ENCODE measurements at regions not wholly inside any gene's neighbourhood (a gene's known extent, or its start where the extent isn't known, plus 50 kb on each side); places are given as distances from the start of the nearest gene placed in this dataset.
"Not testable (repeated sequence)": the region's sequence is repeated elsewhere in the genome, so short reads cannot be mapped to it uniquely, and the experiment has no call there.

- DNase-seq (ENCODE audit: low read depth): not testable (repeated sequence)
These were observed 176.8 kb upstream of the PLGLB1 start for GRCh38 chr2:87198422-87198821.

GRCh38 chr2:87199228-87199627, 177.6 kb upstream of the PLGLB1 start:
- DNase-seq (ENCODE audit: low read depth): not testable (repeated sequence)

GRCh38 chr2:87204569-87205147, 183.0 kb upstream of the PLGLB1 start:
- not testable (repeated sequence) for DNase-seq (ENCODE audit: low read depth)

- DNase-seq (ENCODE audit: low read depth): not testable (repeated sequence)
These were observed 191.3 kb upstream of the PLGLB1 start for GRCh38 chr2:87212938-87213337.

GRCh38 chr2:87217005-87217404, 195.4 kb upstream of the PLGLB1 start:
- not testable (repeated sequence) for DNase-seq (ENCODE audit: low read depth)

DNA sequence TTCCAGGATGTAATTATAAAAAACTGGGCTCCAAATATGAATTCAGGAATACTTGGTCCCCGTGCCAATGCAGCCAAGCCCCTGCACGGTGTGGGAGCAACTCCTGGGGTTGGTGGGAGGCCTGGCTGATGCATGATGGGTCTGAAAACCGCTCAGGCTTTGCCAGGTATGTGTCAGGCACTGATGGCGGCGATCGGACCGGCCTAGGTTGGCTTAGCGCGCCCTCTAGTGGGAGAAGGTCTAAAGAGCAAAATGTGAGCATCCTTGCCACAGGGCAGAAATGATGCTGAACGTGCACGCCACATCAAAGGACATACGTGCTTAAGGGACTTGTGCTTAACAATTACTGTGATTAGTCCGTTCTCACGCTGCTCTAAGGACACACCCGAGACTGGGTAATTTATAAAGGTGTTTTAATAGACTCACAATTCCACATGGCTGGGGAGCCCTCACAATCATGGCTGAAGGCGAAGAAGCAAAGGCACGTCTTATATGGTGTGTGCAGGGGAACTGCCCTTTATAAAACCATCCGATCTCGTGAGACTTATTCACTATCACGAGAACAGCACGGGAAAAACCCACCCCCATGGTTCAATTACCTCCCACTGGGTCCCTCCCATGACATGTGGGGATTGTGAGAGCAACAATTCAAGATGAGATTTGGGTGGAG, 196.2 kb upstream of the PLGLB1 start:
- not testable (repeated sequence) for DNase-seq (ENCODE audit: low read depth)

GRCh38 chr2:87220651-87221050, 199.0 kb upstream of the PLGLB1 start:
- not testable (repeated sequence) for DNase-seq (ENCODE audit: low read depth)

GRCh38 chr2:87222131-87222530, 200.5 kb upstream of the PLGLB1 start:
- not testable (repeated sequence) for DNase-seq (ENCODE audit: low read depth)

DNA sequence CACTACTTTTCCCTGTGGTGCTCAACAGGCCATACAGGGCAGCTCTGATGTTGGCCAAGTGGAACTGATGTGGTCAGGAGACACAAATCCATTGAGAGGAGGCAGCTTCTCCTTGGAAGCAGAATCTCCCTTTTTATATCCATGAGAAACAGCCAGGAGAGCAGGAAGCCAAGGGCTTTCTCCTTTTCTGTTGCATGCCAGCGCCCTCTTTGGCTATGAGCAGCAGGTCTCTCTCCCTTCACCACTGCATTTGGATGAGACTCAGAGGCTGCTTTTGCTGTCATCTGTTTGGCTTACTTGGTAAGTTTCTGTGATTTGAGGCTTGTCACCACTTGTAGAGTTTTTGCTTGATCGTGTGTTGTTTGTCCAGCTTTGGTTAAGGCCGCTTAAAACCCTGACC, 202.2 kb upstream of the PLGLB1 start:
- not testable (repeated sequence) for DNase-seq (ENCODE audit: low read depth)

GRCh38 chr2:87229091-87229689, 207.5 kb upstream of the PLGLB1 start:
- not testable (repeated sequence) for DNase-seq (ENCODE audit: low read depth)

DNA sequence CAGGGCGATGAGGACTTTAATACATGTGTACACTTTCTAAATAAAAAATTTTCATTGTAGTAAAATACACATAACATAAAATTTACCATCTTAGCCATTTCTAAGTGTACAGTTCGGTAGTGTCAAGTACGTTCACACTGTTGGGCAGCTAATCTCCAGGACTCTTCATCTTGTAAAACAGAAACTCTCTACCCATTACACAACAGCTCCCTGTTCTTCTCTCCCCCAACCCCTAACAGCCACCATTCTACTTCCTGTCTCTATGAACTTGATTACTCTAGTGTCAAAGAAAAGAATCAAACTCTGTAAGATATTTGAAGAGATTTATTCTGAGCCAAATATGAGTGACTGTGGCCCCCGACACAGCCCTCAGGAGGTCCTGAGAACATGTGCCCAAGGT, 208.3 kb upstream of the PLGLB1 start:
- DNase-seq (ENCODE audit: low read depth): not testable (repeated sequence)

GRCh38 chr2:87235333-87235981, 213.8 kb upstream of the PLGLB1 start:
- not testable (repeated sequence) for DNase-seq (ENCODE audit: low read depth)

GRCh38 chr2:87237570-87238336, 216.1 kb upstream of the PLGLB1 start:
- not testable (repeated sequence) for DNase-seq (ENCODE audit: low read depth)

- not testable (repeated sequence) for DNase-seq (ENCODE audit: low read depth)
These were observed 218.0 kb upstream of the PLGLB1 start for GRCh38 chr2:87239558-87240215.

DNA sequence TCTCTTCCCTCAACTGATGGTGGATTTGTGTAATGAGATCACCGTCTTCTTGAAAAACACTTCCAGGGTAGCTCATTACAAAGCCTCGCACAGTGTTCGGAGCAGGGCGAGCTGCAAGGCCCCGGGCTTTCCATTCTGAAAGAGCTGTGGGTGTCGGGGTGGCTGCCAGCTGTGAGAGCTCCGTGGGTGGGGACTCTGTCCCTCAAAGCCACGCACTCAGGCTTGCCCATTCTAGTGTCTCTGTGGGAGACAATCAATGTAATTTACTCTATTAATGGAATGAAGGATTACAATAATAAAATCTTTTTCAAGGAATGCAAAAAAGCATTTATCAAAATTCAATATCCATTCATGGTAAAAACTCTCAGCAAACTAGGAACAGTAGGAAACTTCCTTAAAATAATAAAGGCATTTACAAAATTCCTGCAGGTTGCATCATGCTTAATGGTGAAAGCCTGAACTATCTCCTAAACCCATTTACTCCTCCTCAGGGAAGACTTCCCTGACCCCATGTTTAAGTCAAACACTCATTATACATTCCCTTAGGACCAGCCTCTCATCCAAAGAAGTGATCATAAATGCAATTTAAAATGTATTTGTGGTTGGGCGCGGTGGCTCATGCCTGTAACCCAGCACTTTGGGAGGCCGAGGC, 224.5 kb upstream of the PLGLB1 start:
- not testable (repeated sequence) for DNase-seq (ENCODE audit: low read depth)

GRCh38 chr2:87252046-87252445, 230.4 kb upstream of the PLGLB1 start:
- DNase-seq (ENCODE audit: low read depth): not testable (repeated sequence)

DNA sequence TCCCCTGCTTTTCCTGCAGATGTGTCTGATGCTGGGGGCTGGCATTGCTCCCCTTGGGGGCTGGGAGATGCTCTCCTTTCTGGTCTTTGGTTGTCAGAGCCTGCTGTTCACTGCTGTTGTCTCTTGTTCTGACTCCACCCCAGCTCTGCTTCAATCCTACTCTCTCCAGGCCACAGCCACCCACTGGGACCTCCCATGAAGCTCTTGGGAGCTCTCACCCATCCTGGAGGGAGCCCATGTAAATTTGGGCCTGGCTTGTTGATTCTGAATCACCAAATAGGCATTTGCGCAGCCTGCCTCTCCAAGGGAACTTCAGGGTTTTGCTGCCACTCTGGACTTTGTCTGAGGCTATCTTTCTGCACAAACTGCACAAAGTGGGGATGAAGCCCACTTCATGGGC, 232.9 kb upstream of the PLGLB1 start:
- DNase-seq (ENCODE audit: low read depth): not testable (repeated sequence)

- DNase-seq (ENCODE audit: low read depth): not testable (repeated sequence)
These were observed 233.8 kb upstream of the PLGLB1 start for GRCh38 chr2:87255410-87255809.

DNA sequence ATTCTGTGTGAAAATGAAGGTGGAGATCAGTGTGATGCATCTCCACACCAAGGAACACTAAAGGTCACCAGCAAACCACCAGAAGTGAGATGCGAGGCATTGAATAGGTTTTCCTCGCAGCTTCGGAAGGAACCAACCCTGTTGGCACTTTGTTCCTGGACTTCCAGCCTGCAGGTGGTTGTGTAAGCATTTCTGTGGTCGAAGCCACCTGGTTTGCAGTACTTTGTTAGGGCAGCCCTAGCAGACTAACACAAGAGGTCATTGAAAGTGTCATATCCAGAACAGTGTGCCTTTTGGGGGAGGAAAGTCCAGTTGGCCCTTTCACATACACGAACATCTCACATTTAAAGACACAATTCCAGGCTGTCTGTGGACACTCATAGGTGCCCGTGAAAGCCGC, 237.2 kb upstream of the PLGLB1 start:
- DNase-seq (ENCODE audit: low read depth): not testable (repeated sequence)

- DNase-seq (ENCODE audit: low read depth): peak; percentile 44
These were observed 240.6 kb upstream of the PLGLB1 start for GRCh38 chr2:87262184-87262702.

Data from CMK (cell line).